Endothelial cell of umbilical vein (primary cell): ENCODE measurements at regions not wholly inside any gene's neighbourhood (a gene's known extent, or its start where the extent isn't known, plus 50 kb on each side); places are given as distances from the start of the nearest gene placed in this dataset.

Source experiments
- BruUV-seq: library from RNA; stranded (reverse); fragments of 400-500 nt; replicated peaks from 2 replicates; lab custom pipeline; 2021; lab: Mats Ljungman, UMichigan
- CTCF ChIA-PET: fragments of 300-600, 350-600 bp; sonication (Branson Sonifier 250); formaldehyde crosslinking; loops from one replicate; lab custom pipeline; 2021; ENCODE audit warnings: antibody characterized with exemption, inconsistent platforms; lab: Charles Lee
- POLR2A ChIA-PET: fragments of 300-600, 350-600 bp; sonication (Branson Sonifier 250); formaldehyde crosslinking; loops from one replicate; lab custom pipeline; 2021; ENCODE audit warnings: antibody characterized with exemption, inconsistent platforms; lab: Charles Lee
- DNase-seq: peaks from one replicate; pipeline ENCODE4 v3.0.0-alpha.2; 2011; ENCODE audit warnings: low read depth, low spot score
- FAIRE-seq: peaks from 2 replicates; lab custom pipeline; 2011; peaks lifted over from hg19 to GRCh38; lab: Jason Lieb, UNC
- H2AFZ ChIP-seq: 2 replicates; pipeline ENCODE4 v1.6.0; 2012; ENCODE audit warnings: low read depth, low read length, control low read depth, inconsistent platforms
- H3K27ac ChIP-seq: 2 replicates; pipeline ENCODE4 v1.5.1; 2011; ENCODE audit warnings: low read depth, mild to moderate bottlenecking, control low read depth, low read length, moderate library complexity; ENCODE audit not compliant: insufficient read depth
- H3K27me3 ChIP-seq, 2 experiments: 2 replicates each; pipeline versions ENCODE4 v1.6.0 to v1.6.1; 2011; ENCODE audit warnings: low read length in 2 of 2, mixed read lengths in 1 of 2; ENCODE audit not compliant: control insufficient read depth in 2 of 2, insufficient read depth in 2 of 2
- H3K36me3 ChIP-seq, 2 experiments: 2 replicates in 1 of 2; 3 replicates in 1 of 2; pipeline ENCODE4 v1.5.1; 2011; ENCODE audit warnings: low read length in 2 of 2, mild to moderate bottlenecking in 1 of 2, moderate library complexity in 1 of 2; ENCODE audit not compliant: control insufficient read depth in 2 of 2, insufficient read depth in 2 of 2; ENCODE audit errors: extremely low read depth in 1 of 2
- H3K4me1 ChIP-seq: 3 replicates; pipeline ENCODE4 v1.5.1; 2011; ENCODE audit warnings: mild to moderate bottlenecking, low read length; ENCODE audit not compliant: control insufficient read depth, insufficient read depth; ENCODE audit errors: extremely low read depth
- H3K4me2 ChIP-seq: 2 replicates; pipeline ENCODE4 v1.6.1; 2011; ENCODE audit warnings: low read length, control low read depth, mixed read lengths; ENCODE audit not compliant: insufficient read depth
- H3K4me3 ChIP-seq, 3 experiments: fragments of 200-600 bp in 1 of 3; sonication (generic), shearing (Covaris generic) in 1 of 3; replicated peaks in 1 of 3; 2 replicates each; pipeline ENCODE4 v1.5.1; 2011 to 2016; ENCODE audit warnings: control low read depth in 3 of 3, low read length in 3 of 3, mild to moderate bottlenecking in 2 of 3, inconsistent platforms in 1 of 3, low read depth in 1 of 3, moderate library complexity in 1 of 3; ENCODE audit not compliant: insufficient read depth in 1 of 3
- H3K79me2 ChIP-seq: 2 replicates; pipeline ENCODE4 v1.6.0; 2012; ENCODE audit warnings: low read length, inconsistent platforms; ENCODE audit not compliant: control insufficient read depth, insufficient read depth
- H3K9ac ChIP-seq: replicated peaks from 2 replicates; pipeline ENCODE3; 2011; ENCODE audit warnings: low read length, control low read depth; ENCODE audit not compliant: insufficient read depth; ENCODE audit errors: extremely low read depth
- H3K9me1 ChIP-seq: replicated peaks from 3 replicates; pipeline ENCODE4 v1.6.0; 2011; ENCODE audit warnings: mild to moderate bottlenecking, low read length; ENCODE audit not compliant: control insufficient read depth, insufficient read depth; ENCODE audit errors: extremely low read depth
- H3K9me3 ChIP-seq: replicated peaks from 2 replicates; pipeline ENCODE4 v1.5.1; 2012; ENCODE audit warnings: low read length, inconsistent platforms; ENCODE audit not compliant: control insufficient read depth, insufficient read depth
- H4K20me1 ChIP-seq: replicated peaks from 2 replicates; pipeline ENCODE3; 2011; ENCODE audit warnings: mild to moderate bottlenecking, low read length; ENCODE audit not compliant: control insufficient read depth, insufficient read depth; ENCODE audit errors: extremely low read depth
- CTCF ChIP-seq, 2 donors: IDR thresholded peaks; 1 replicate in 1 of 2; 2 replicates in 1 of 2; pipeline ENCODE4 v1.5.1; 2011; ENCODE audit warnings: low read length in 2 of 2, mild to moderate bottlenecking in 2 of 2, moderate library complexity in 2 of 2, control low read depth in 1 of 2, inconsistent platforms in 1 of 2, low read depth in 1 of 2; ENCODE audit not compliant: insufficient read depth in 1 of 2; ENCODE audit errors: extremely low read depth in 1 of 2
- EZH2 ChIP-seq: IDR thresholded peaks from 2 replicates; pipeline ENCODE4 v1.6.1; 2012; ENCODE audit warnings: borderline replicate concordance, low read depth, mild to moderate bottlenecking, moderate library complexity, low read length, inconsistent platforms; ENCODE audit not compliant: severe bottlenecking
- FOS ChIP-seq: IDR thresholded peaks from 2 replicates; pipeline ENCODE4 v1.6.1; 2011; ENCODE audit warnings: mild to moderate bottlenecking, low read length, moderate library complexity, borderline replicate concordance; ENCODE audit not compliant: insufficient read depth
- GATA2 ChIP-seq: IDR thresholded peaks from 2 replicates; pipeline ENCODE4 v1.7.0; 2011; ENCODE audit warnings: low read depth, mild to moderate bottlenecking, moderate library complexity, mixed read lengths, low read length; ENCODE audit not compliant: insufficient read length, insufficient read depth
- JUN ChIP-seq: IDR thresholded peaks from 2 replicates; pipeline ENCODE4 v1.6.1; 2011; ENCODE audit warnings: borderline replicate concordance, low read depth; ENCODE audit not compliant: insufficient read length, insufficient read depth
- MYC ChIP-seq: IDR thresholded peaks from one replicate; pipeline ENCODE4 v1.6.1; 2011; ENCODE audit warnings: mild to moderate bottlenecking, low read depth, low read length
- POLR2A ChIP-seq: IDR thresholded peaks from 2 replicates; pipeline ENCODE4 v1.6.1; 2012; ENCODE audit warnings: low read depth, mild to moderate bottlenecking, control low read depth, low read length
- POLR2AphosphoS5 ChIP-seq: IDR thresholded peaks from 2 replicates; pipeline ENCODE4 v1.6.1; 2012; ENCODE audit warnings: low read depth, mild to moderate bottlenecking, control low read depth, low read length, moderate library complexity; ENCODE audit not compliant: insufficient read depth
- dilution Hi-C: fragments of 300-500 bp; cut with MboI; formaldehyde crosslinking; loops from one replicate; pipeline ENCODE4 v1.15.0; 2019; ENCODE audit warnings: low sequenced_read_pairs; ENCODE audit not compliant: extremely low pct_ligation_motif_present
- intact Hi-C: fragments of 100-400 bp; cut with micrococcal nuclease; formaldehyde crosslinking; loops from one replicate; pipeline ENCODE4 v1.10.0; 2022
- TF ChIP-seq, protein P1 (sequence below): IDR thresholded peaks from 2 replicates; pipeline ENCODE4 v1.6.1; 2011; ENCODE audit not compliant: insufficient read depth, insufficient read length

DNA sequence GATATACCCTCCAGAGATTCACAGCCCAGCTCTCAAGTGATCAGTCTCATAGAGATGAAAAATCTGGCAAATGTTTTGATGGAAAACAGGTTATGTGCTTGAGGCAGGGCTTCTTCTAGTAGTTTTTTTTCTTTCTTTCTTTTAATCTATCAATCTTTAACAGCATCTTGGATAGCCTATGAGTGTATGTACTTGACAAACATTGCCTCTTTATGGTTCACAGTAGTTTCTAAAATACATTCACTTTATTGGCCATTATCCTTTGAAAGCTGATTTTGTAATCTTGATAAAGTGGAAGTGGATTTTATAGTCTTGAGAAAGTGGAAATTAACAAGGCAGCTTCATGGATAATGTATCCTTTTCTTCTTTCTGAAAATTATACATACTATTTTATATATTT lies 51.4 kb upstream of the IL1R1 start:
- dilution Hi-C loops = no loop called here
- peak; percentile 38 for FAIRE-seq

More for the DNA sequence above, 51.4 kb upstream of the IL1R1 start:
- H3K9me1 ChIP-seq = no peaks in the 10 kb centered on the region
- no peak overlapping the region for H3K9ac ChIP-seq
- H3K4me3 ChIP-seq = no peak overlapping the region
- H3K27me3 ChIP-seq = no peaks in the 10 kb centered on the region
- ChIA-PET POLR2A (no interaction called here), CTCF (interaction anchor here (1.8 to 2.2 kb wide), 2 partner anchors 13 to 149 kb away, joined by 4 to 7 read pairs; no protein-coding TSS in a partner anchor)
- no TSS peak for BruUV-seq
- no peak for DNase-seq
- H3K36me3 ChIP-seq = no peaks in the 10 kb centered on the region
- intact Hi-C loops = no loop called here
- H2AFZ ChIP-seq = no peak overlapping the region
- no peak overlapping the region for H3K27ac ChIP-seq
- no peak overlapping the region for H3K4me2 ChIP-seq
- H3K79me2 ChIP-seq = no peaks in the 10 kb centered on the region
- H3K9me3 ChIP-seq = no peaks in the 10 kb centered on the region
- peaks cover 7% of the 10 kb centered on the region for H3K4me1 ChIP-seq
- no peak for TF ChIP-seq GATA2
- TF ChIP-seq CTCF (IDR thresholded peaks at IDR 0.05; ENCODE audit: extremely low read depth in 1 of 2, insufficient read depth in 1 of 2, low read depth in 1 of 2, low read length in 2 of 2) = no peak
- TF ChIP-seq, protein P1, sequence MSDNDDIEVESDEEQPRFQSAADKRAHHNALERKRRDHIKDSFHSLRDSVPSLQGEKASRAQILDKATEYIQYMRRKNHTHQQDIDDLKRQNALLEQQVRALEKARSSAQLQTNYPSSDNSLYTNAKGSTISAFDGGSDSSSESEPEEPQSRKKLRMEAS = no peak
- no peak for TF ChIP-seq POLR2AphosphoS5
- TF ChIP-seq JUN = no peak
- TF ChIP-seq FOS = no peak
- TF ChIP-seq MYC = no peak
- no peak for TF ChIP-seq POLR2A
- TF ChIP-seq EZH2 = no peak
- no peaks in the 10 kb centered on the region for H4K20me1 ChIP-seq
